ENCODE measurements at regions not wholly inside any gene's neighbourhood (a gene's known extent, or its start where the extent isn't known, plus 50 kb on each side); places are given as distances from the start of the nearest gene placed in this dataset.
"Not testable (repeated sequence)": the region's sequence is repeated elsewhere in the genome, so short reads cannot be mapped to it uniquely, and the experiment has no call there.

DNA sequence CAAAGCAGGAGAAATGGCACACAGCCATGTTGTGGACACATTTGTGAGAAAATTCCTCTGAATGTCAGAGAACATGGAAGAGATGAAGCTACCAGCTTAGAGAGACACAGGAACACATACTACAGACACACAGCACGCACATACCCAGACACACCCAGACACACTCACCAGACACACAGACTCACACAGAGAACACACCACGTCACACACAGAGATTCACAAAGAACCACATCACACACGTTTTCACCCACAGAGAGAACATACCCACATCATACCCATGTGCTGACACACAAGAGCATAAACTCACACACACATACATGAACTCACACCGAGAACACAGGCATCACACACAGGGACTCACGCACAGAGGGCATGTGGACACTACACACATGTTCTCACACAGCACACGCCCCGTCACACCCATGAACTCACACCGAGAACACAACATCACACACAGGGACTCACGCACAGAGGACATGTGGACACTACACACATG, 124.9 kb downstream of the METRNL start:
- ChIA-PET CTCF (interaction anchor here (1.0 to 4.0 kb wide), 4 partner anchors 241 to 423 kb away, joined by 3 to 30 read pairs (median 6); no protein-coding TSS in a partner anchor), POLR2A (no interaction called here)
- TF ChIP-seq, protein P1, sequence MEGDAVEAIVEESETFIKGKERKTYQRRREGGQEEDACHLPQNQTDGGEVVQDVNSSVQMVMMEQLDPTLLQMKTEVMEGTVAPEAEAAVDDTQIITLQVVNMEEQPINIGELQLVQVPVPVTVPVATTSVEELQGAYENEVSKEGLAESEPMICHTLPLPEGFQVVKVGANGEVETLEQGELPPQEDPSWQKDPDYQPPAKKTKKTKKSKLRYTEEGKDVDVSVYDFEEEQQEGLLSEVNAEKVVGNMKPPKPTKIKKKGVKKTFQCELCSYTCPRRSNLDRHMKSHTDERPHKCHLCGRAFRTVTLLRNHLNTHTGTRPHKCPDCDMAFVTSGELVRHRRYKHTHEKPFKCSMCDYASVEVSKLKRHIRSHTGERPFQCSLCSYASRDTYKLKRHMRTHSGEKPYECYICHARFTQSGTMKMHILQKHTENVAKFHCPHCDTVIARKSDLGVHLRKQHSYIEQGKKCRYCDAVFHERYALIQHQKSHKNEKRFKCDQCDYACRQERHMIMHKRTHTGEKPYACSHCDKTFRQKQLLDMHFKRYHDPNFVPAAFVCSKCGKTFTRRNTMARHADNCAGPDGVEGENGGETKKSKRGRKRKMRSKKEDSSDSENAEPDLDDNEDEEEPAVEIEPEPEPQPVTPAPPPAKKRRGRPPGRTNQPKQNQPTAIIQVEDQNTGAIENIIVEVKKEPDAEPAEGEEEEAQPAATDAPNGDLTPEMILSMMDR (IDR thresholded peaks at IDR 0.05; ENCODE audit: insufficient read depth, low read depth, low read length) = no peak
- H3K36me3 ChIP-seq (ENCODE audit: control insufficient read depth, insufficient read depth, low read length) = no peaks in the 10 kb centered on the region
- no peaks in the 10 kb centered on the region for H3K27me3 ChIP-seq (ENCODE audit: control insufficient read depth, insufficient read depth, low read length)
- no peak for DNase-seq (ENCODE audit: low read depth)
- no peak overlapping the region for H3K4me3 ChIP-seq (ENCODE audit: low read depth, low read length)

DNA sequence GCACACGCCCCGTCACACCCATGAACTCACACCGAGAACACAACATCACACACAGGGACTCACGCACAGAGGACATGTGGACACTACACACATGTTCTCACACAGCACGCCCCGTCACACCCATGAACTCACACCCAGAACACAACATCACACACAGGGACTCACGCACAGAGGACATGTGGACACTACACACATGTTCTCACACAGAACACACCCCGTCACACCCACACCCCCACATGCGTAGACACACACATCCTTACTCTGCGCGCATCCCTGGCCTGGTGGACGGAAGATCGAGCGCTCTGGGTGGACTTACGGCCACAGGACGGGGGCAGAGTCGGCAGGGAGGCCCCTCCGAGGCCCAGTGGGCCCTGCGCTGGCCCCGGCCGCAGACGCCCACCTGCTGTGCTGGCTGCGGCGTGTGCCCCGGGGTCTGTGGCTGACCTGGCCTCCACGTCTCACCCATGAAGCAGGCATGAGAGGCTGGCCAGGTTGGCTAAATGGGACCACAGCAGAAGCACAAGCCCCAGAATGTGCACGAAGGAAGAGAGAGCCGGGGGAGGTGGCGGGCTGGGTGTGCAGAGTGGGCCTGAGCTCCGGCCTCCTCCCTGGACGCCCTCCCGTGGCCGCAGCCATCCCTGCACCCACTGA, 125.5 kb downstream of the METRNL start:
- DNase-seq (ENCODE audit: low read depth); H3K4me3 ChIP-seq (ENCODE audit: low read depth, low read length); POLR2A ChIA-PET; H3K27me3 ChIP-seq (ENCODE audit: control insufficient read depth, insufficient read depth, low read length); H3K36me3 ChIP-seq (ENCODE audit: control insufficient read depth, insufficient read depth, low read length): not testable (repeated sequence)
- CTCF ChIA-PET = interaction anchor here (1.9 to 4.0 kb wide), 2 partner anchors 242 to 423 kb away, joined by 7 to 30 read pairs; no protein-coding TSS in a partner anchor

DNA sequence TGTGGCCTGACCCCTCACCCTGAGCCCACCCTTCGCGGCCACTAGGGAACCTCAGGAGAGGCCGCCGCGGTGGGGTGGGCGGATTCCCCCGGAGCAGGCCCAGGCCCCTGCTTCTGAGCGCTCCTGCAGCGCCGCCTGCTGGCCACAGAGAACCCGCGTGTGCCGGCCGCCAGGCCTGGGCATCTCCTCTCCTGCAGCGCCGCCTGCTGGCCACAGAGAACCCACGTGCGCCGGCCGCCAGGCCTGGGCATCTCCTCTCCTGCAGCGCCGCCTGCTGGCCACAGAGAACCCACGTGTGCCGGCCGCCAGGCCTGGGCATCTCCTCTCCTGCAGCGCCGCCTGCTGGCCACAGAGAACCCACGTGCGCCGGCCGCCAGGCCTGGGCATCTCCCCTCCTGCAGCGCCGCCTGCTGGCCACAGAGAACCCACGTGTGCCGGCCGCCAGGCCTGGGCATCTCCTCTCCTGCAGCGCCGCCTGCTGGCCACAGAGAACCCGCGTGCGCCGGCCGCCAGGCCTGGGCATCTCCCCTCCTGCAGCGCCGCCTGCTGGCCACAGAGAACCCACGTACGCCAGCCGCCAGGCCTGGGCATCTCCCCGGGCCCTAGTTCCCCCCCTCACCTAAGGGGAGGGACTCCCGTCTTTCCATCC, 126.1 kb downstream of the METRNL start:
- H3K36me3 ChIP-seq (ENCODE audit: control insufficient read depth, insufficient read depth, low read length); H3K4me3 ChIP-seq (ENCODE audit: low read depth, low read length); H3K27me3 ChIP-seq (ENCODE audit: control insufficient read depth, insufficient read depth, low read length); DNase-seq (ENCODE audit: low read depth); POLR2A ChIA-PET: not testable (repeated sequence)
- CTCF ChIA-PET = interaction anchor here (0.7 to 1.7 kb wide), 2 partner anchors 424 to 601 kb away, joined by 3 to 7 read pairs; no protein-coding TSS in a partner anchor
- TF ChIP-seq, protein P1 (IDR thresholded peaks at IDR 0.05; ENCODE audit: insufficient read depth, low read depth, low read length) = peak; percentile 38

DNA sequence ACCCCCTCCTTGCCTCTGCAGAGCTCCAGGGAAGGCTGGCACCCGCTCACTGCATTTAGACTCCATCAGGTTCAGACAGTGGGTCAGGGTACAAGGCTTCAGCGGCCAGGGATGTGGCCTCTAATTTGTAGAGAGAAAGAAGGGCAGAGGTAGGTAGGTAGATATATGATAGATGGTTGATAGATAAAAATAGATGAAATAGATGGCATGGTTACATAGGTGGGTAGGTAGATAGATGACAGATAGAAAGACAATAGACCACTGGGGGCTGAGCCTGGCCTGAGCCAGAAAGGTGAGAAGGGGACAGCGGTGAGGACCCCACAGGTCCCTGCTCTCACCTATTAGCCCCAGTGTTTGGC, 126.6 kb downstream of the METRNL start:
- H3K36me3 ChIP-seq (ENCODE audit: control insufficient read depth, insufficient read depth, low read length); DNase-seq (ENCODE audit: low read depth); H3K4me3 ChIP-seq (ENCODE audit: low read depth, low read length); POLR2A ChIA-PET; H3K27me3 ChIP-seq (ENCODE audit: control insufficient read depth, insufficient read depth, low read length): not testable (repeated sequence)
- CTCF ChIA-PET = interaction anchor here (0.7 to 1.7 kb wide), 2 partner anchors 424 to 601 kb away, joined by 3 to 7 read pairs; no protein-coding TSS in a partner anchor

DNA sequence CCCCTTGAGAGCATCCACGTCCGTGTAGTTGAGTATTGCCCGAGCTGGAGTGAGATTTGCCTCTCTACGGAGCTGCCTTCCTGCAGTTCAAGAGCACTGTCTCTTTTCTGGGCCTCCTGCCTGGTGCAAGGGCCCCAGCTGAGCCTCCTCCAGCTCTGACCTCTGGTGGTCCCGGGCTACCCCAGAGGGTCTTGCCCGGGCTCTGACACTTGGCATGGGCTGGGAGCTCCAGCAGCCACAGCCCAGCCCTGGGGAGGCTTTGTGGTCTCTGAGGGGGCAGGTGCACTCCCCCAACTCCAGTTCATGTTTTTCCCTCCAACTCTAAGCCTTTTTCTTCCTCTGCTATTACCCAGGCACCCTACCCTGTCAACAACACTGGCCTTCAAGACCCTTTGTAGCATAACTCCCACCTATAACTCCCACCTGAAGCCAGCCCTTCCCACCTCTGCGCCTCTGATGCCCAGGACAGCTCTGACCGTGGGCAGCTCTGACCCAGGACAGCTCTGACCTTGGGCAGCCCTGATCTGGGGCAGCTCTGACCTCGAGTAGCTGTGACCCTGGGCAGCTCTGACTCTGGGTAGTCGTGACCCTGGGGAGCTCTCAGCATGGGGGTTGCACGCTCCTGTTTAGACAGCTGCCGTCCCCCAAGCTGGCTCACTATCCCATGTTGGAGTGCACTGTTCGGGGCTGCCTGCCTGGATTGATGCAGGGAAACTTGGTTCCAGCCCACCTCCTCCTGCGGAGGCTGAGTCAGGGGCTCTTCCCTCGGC, 127.6 kb downstream of the METRNL start:
- H3K36me3 ChIP-seq (ENCODE audit: control insufficient read depth, insufficient read depth, low read length); H3K27me3 ChIP-seq (ENCODE audit: control insufficient read depth, insufficient read depth, low read length); POLR2A ChIA-PET; H3K4me3 ChIP-seq (ENCODE audit: low read depth, low read length); DNase-seq (ENCODE audit: low read depth): not testable (repeated sequence)
- CTCF ChIA-PET = interaction anchor here (1.0 to 1.7 kb wide), 2 partner anchors 244 to 425 kb away, joined by 3 to 7 read pairs; no protein-coding TSS in a partner anchor

DNA sequence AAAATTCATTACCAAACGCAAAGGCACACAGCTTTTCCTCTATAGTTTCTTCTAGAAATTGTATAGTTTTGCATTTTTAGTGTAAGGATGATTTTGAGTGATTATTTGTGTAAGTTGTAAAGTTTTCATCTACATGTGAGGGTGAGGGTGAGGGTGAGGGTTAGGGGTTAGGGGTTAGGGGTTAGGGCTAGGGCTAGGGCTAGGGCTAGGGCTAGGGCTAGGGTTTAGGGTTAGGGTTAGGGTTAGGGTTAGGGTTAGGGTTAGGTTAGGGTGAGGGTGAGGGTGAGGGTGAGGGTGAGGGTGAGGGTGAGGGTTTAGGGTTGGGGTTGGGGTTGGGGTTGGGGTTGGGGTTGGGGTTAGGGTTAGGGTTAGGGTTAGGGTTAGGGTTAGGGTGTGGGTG, 167.6 kb downstream of the METRNL start:
- CTCF ChIA-PET; DNase-seq (ENCODE audit: low read depth): not testable (repeated sequence)

More for the DNA sequence above, 167.6 kb downstream of the METRNL start:
- H3K36me3 ChIP-seq (ENCODE audit: control insufficient read depth, insufficient read depth, low read length); POLR2A ChIA-PET; H3K4me3 ChIP-seq (ENCODE audit: low read depth, low read length); H3K27me3 ChIP-seq (ENCODE audit: control insufficient read depth, insufficient read depth, low read length): not testable (repeated sequence)
